ENCODE measurements at regions not wholly inside any gene's neighbourhood (a gene's known extent, or its start where the extent isn't known, plus 50 kb on each side); places are given as distances from the start of the nearest gene placed in this dataset.

- Histone ChIP-seq H4K8ac (ENCODE audit: low read depth in 2 of 2, low read length in 2 of 2) (no peak overlapping the region), H3K36me3 (ENCODE audit: control insufficient read depth, insufficient read depth, low read length) (peaks cover 1% of the 10 kb centered on the region; the same call in 1 of the 2 replicates), H3K9ac (ENCODE audit: low read depth, low read length) (no peak overlapping the region), H3K23ac (ENCODE audit: low read depth, low read length) (no peak overlapping the region), H4K20me1 (ENCODE audit: insufficient read depth, low read length) (no peaks in the 10 kb centered on the region; the same call in 1 of the 2 replicates), H3K27ac (ENCODE audit: insufficient read depth, low read length) (no peak overlapping the region), H2BK20ac (ENCODE audit: low read depth, low read length) (no peak overlapping the region), H3K18ac (ENCODE audit: low read depth, low read length) (no peak overlapping the region), H3K56ac (ENCODE audit: extremely low read depth, insufficient read depth, low read length) (no peak overlapping the region), H2BK5ac (ENCODE audit: low read depth, low read length, poor library complexity, severe bottlenecking) (no peak overlapping the region), H2BK120ac (ENCODE audit: low read depth, low read length) (no peak overlapping the region), H3K4ac (ENCODE audit: low read depth, low read length) (no peak overlapping the region; the same call in 1 of the 2 replicates), H4K5ac (ENCODE audit: low read depth, low read length) (no peak overlapping the region), H2AK5ac (ENCODE audit: low read depth, low read length) (no peak overlapping the region), H3K9me3 (ENCODE audit: control insufficient read depth, insufficient read depth, low read length) (no peaks in the 10 kb centered on the region), H2AK9ac (replicated peaks; ENCODE audit: low read depth, low read length, poor library complexity) (no peak overlapping the region), H2BK15ac (ENCODE audit: low read depth, low read length) (no peak overlapping the region), H3K79me1 (ENCODE audit: low read depth in 1 of 2, low read length in 2 of 2) (peaks cover 26 to 78% of the 10 kb centered on the region in 2 experiments), H3K4me3 (ENCODE audit: insufficient read depth, low read depth, low read length) (no peak overlapping the region), H3K4me1 (ENCODE audit: control insufficient read depth, insufficient read depth, low read length) (peaks cover 22% of the 10 kb centered on the region), H3K27me3 (ENCODE audit: control insufficient read depth, insufficient read depth, low read length) (no peaks in the 10 kb centered on the region), H4K91ac (ENCODE audit: insufficient read depth, low read depth, low read length) (no peak overlapping the region), H3K14ac (replicated peaks; ENCODE audit: low read depth, low read length) (no peak overlapping the region), H2AFZ (replicated peaks; ENCODE audit: low read length, poor library complexity) (no peak overlapping the region), H3K9me1 (ENCODE audit: insufficient read depth, low read length) (peaks cover 15% of the 10 kb centered on the region; the same call in 1 of the 2 replicates), H3K4me2 (ENCODE audit: low read depth, low read length) (no peak overlapping the region)
- intact Hi-C loops (cut with micrococcal nuclease), result no loop called here
- dilution Hi-C loops (cut with HindIII; ENCODE audit: low sequenced_read_pairs, unreplicated experiment), result no loop called here
- in situ Hi-C loops (cut with MboI; ENCODE audit: low sequenced_read_pairs), result loop anchor here (25.0 kb wide), 1 partner anchor 135 kb away; the partner anchor contains the start of gene SMAD6
- POLR2A ChIA-PET (ENCODE audit: unreplicated experiment), result interaction anchor here (0.6 kb wide), 1 partner anchor 67 kb away, joined by 3 read pairs; no protein-coding TSS in a partner anchor
- DNase-seq (no peak), ATAC-seq (ENCODE audit: low read depth) (no peak)
- BruUV-seq (replicated peaks), result no TSS peak
- CTCF ChIA-PET, result interaction anchor here (0.6 to 1.4 kb wide), 3 partner anchors 8 to 139 kb away, joined by 3 to 5 read pairs (median 4); no protein-coding TSS in a partner anchor
- no peak for TF ChIP-seq MXI1 (IDR thresholded peaks at IDR 0.05; ENCODE audit: borderline replicate concordance, low read depth, low read length)
- 100% methylated on average over 1 of the region's 4 CpGs; no CpG with 5 or more reads in 1 of the 2 experiments for WGBS, 2 experiments (ENCODE audit: extremely low coverage in 2 of 2, insufficient read length in 1 of 2)
Observed at GRCh38 chr15:66846811-66847210, 144.8 kb downstream of the SMAD6 start.
